GM12875 (cell line): ENCODE measurements at regions not wholly inside any gene's neighbourhood (a gene's known extent, or its start where the extent isn't known, plus 50 kb on each side); places are given as distances from the start of the nearest gene placed in this dataset.

ENCODE experiments used
- H3K4me3 ChIP-seq: one replicate; pipeline ENCODE4 v1.5.1; 2011; ENCODE audit warnings: low read depth, low read length, control low read depth
- CTCF ChIP-seq: IDR thresholded peaks from 2 replicates; pipeline ENCODE4 v1.5.1; 2011; ENCODE audit warnings: low read depth, mild to moderate bottlenecking, control low read depth, inconsistent platforms, low read length, moderate library complexity, borderline replicate concordance; ENCODE audit not compliant: insufficient read depth

GRCh38 chr13:53121131-53121773 is 92.6 kb downstream of the OLFM4 start:
- H3K4me3 ChIP-seq: no peak overlapping the region
- no peak for TF ChIP-seq CTCF

GRCh38 chr13:53121919-53122318 is 93.3 kb downstream of the OLFM4 start:
- TF ChIP-seq CTCF: no peak
- no peak overlapping the region for H3K4me3 ChIP-seq

- TF ChIP-seq CTCF: no peak
- H3K4me3 ChIP-seq: no peak overlapping the region
Observed at GRCh38 chr13:53123536-53123935, 94.9 kb downstream of the OLFM4 start.

GRCh38 chr13:53124623-53125022 is 96.0 kb downstream of the OLFM4 start:
- TF ChIP-seq CTCF: no peak

GRCh38 chr13:53126841-53127245 is 98.2 kb downstream of the OLFM4 start:
- no peak for TF ChIP-seq CTCF

More at GRCh38 chr13:53124623-53125022, 96.0 kb downstream of the OLFM4 start:
- no peak overlapping the region for H3K4me3 ChIP-seq

GRCh38 chr13:53127373-53127772 is 98.8 kb downstream of the OLFM4 start:
- no peak overlapping the region for H3K4me3 ChIP-seq
- no peak for TF ChIP-seq CTCF

More at GRCh38 chr13:53126841-53127245, 98.2 kb downstream of the OLFM4 start:
- no peak overlapping the region for H3K4me3 ChIP-seq

- no peak overlapping the region for H3K4me3 ChIP-seq
- no peak for TF ChIP-seq CTCF
Observed at GRCh38 chr13:53129864-53130393, 101.3 kb downstream of the OLFM4 start.
